ENCODE measurements at regions not wholly inside any gene's neighbourhood (a gene's known extent, or its start where the extent isn't known, plus 50 kb on each side); places are given as distances from the start of the nearest gene placed in this dataset.

DNA sequence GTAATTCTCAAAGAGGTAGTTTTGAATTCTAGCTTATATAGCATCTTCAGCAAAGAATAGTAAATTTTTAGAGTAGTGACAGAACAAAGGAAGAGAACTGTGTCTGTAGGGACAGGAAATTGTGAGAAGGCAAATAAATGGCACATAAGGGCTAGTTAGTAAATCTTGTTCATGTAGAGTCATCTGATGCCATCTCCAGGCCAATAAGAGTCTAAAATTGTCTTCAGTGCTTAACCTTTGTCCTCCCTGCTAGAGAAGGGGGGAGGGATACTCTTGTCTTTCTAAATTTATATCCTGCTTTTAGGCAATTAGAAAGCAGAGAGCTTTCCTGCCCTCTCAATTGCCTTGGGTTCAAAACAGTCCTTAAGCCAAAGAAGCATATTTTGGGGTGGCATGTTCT is 87.0 kb upstream of the DNAJC19 start:
- no peak for ATAC-seq
- peaks cover 0 to 18% (median 5%) of the 10 kb centered on the region in 12 donors for H3K9me3 ChIP-seq
- intact Hi-C loops (cut with DNase I) = loop anchor here in 1 of 10 donors (10.0 kb wide), 1 partner anchor 272 kb away; no protein-coding TSS in a partner anchor
- no peaks in the 10 kb centered on the region for H3K27me3 ChIP-seq
- no peak overlapping the region for H3K4me3 ChIP-seq
- H3K4me1 ChIP-seq = no peaks in the 10 kb centered on the region
- no peak for DNase-seq
- no peak for TF ChIP-seq POLR2A (IDR thresholded peaks at IDR 0.05)
- TF ChIP-seq, protein P1, sequence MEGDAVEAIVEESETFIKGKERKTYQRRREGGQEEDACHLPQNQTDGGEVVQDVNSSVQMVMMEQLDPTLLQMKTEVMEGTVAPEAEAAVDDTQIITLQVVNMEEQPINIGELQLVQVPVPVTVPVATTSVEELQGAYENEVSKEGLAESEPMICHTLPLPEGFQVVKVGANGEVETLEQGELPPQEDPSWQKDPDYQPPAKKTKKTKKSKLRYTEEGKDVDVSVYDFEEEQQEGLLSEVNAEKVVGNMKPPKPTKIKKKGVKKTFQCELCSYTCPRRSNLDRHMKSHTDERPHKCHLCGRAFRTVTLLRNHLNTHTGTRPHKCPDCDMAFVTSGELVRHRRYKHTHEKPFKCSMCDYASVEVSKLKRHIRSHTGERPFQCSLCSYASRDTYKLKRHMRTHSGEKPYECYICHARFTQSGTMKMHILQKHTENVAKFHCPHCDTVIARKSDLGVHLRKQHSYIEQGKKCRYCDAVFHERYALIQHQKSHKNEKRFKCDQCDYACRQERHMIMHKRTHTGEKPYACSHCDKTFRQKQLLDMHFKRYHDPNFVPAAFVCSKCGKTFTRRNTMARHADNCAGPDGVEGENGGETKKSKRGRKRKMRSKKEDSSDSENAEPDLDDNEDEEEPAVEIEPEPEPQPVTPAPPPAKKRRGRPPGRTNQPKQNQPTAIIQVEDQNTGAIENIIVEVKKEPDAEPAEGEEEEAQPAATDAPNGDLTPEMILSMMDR (IDR thresholded peaks at IDR 0.05) = peak in 1 of 12 donors; percentile 11
- no peak overlapping the region for H3K27ac ChIP-seq
- H3K36me3 ChIP-seq = no peaks in the 10 kb centered on the region

DNA sequence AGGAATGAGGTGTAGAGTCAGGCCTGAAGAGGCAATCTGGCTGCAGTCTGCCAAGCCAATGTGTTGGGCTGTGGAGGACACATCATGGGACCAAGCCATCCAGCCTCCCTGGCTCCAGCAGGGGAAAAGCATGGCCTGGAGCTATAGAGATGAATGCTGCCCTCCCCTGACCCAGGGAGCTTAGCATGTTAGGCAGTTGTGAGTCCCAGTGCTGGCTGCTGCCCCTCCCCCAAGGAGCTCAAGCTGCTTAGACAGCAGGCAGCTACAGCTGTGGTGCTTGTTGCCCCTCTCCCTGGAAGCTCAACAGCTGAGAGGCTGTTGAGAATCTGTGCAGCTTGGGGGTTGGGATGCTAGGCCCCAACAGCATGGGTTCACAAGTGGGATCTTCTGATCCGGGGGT is 85.6 kb upstream of the DNAJC19 start:
- ATAC-seq (no peak), DNase-seq (no peak)
- Histone ChIP-seq H3K27ac (no peak overlapping the region), H3K4me1 (no peaks in the 10 kb centered on the region), H3K27me3 (no peaks in the 10 kb centered on the region), H3K4me3 (no peak overlapping the region), H3K36me3 (no peaks in the 10 kb centered on the region), H3K9me3 (peaks cover 0 to 18% (median 5%) of the 10 kb centered on the region in 12 donors)
- intact Hi-C loops (cut with DNase I) = loop anchor here in 1 of 10 donors (10.0 kb wide), 1 partner anchor 270 kb away; no protein-coding TSS in a partner anchor
- WGBS, 4 donors = 80 to 100% (median 86%) methylated on average over 1 of the region's 1 CpG
- TF ChIP-seq POLR2A (IDR thresholded peaks at IDR 0.05) = no peak
- TF ChIP-seq, protein P1 (IDR thresholded peaks at IDR 0.05) = no peak

GRCh38 chr3:181066143-181067087 is 76.9 kb upstream of the DNAJC19 start:
- no peaks in the 10 kb centered on the region for H3K4me1 ChIP-seq
- TF ChIP-seq POLR2A (IDR thresholded peaks at IDR 0.05) = no peak
- TF ChIP-seq, protein P1 (IDR thresholded peaks at IDR 0.05) = no peak
- DNase-seq (no peak), ATAC-seq (no peak)
- 52 to 60% (median 57%) methylated on average over 4 of the region's 4 CpGs for WGBS, 4 donors
- no peaks in the 10 kb centered on the region for H3K27me3 ChIP-seq
- intact Hi-C loops (cut with DNase I) = no loop called here
- no peak overlapping the region for H3K27ac ChIP-seq
- H3K4me3 ChIP-seq = no peak overlapping the region
- peaks cover 0 to 9% (median 0%) of the 10 kb centered on the region in 12 donors for H3K9me3 ChIP-seq
- H3K36me3 ChIP-seq = no peaks in the 10 kb centered on the region

DNA sequence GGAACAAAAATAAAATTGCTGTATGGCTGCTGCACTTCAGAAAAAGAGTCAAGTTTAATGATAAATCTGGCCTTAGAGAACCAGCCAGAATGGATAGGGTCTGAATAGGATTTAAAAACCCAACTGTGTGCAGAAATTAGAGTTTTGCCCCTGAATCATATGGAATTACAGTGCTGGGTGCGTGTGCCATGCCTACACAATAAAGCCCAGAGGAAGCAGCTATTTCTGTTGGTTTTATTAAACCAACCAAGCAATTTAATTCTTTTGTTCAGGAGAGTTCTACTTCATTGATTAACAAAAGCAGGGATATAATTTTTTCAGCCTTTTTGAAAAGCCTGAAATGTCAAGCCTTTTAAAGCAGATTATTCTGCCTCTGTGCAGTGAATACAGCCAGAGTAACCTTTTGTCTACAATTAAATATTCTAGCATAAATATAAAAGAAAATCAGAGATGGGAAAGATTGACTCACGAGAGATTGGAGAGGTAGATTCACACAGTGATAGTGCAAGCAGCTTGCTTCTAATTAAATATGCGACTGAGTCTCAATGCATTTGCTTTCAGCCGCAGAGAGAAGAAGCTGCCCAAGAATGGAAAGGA is 66.7 kb upstream of the DNAJC19 start:
- H3K4me3 ChIP-seq = no peak overlapping the region
- no peaks in the 10 kb centered on the region for H3K9me3 ChIP-seq
- TF ChIP-seq POLR2A (IDR thresholded peaks at IDR 0.05) = no peak
- H3K4me1 ChIP-seq = no peaks in the 10 kb centered on the region
- no peak overlapping the region for H3K27ac ChIP-seq
- no peaks in the 10 kb centered on the region for H3K27me3 ChIP-seq
- no peaks in the 10 kb centered on the region for H3K36me3 ChIP-seq
- intact Hi-C loops (cut with DNase I) = no loop called here
- 67 to 75% (median 71%) methylated on average over 4 of the region's 4 CpGs for WGBS, 4 donors
- ATAC-seq = no peak
- no peak for DNase-seq

All from heart left ventricle (tissue), 16 donors.